ENCODE measurements at regions not wholly inside any gene's neighbourhood (a gene's known extent, or its start where the extent isn't known, plus 50 kb on each side); places are given as distances from the start of the nearest gene placed in this dataset.

GRCh38 chr1:87927391-87928280, 599.0 kb downstream of the LMO4 start:
- no peak for TF ChIP-seq CTCF (IDR thresholded peaks at IDR 0.05)
- no peak for TF ChIP-seq POLR2AphosphoS5 (IDR thresholded peaks at IDR 0.05; ENCODE audit: insufficient read depth in 1 of 2, low read depth in 1 of 2)
